HepG2 (cell line): ENCODE measurements at regions not wholly inside any gene's neighbourhood (a gene's known extent, or its start where the extent isn't known, plus 50 kb on each side); places are given as distances from the start of the nearest gene placed in this dataset.

ENCODE experiments used
- CBFB ChIP-seq: sonication (generic); formaldehyde crosslinking; IDR thresholded peaks from 2 replicates; pipeline ENCODE4 v1.4.0; 2020; ENCODE audit warnings: missing genetic modification reagents
- ESRRA ChIP-seq: sonication (generic); formaldehyde crosslinking; IDR thresholded peaks from 2 replicates; pipeline ENCODE4 v1.5.1; 2020; ENCODE audit warnings: mild to moderate bottlenecking, low read depth, missing genetic modification reagents
- GABPA ChIP-seq, 2 experiments: IDR thresholded peaks; 2 replicates each; pipeline ENCODE4 v1.6.1; 2011 to 2016; ENCODE audit warnings: low read depth in 2 of 2, low read length in 1 of 2, missing biosample characterization in 1 of 2, missing genetic modification characterization in 1 of 2
- MXI1 ChIP-seq: IDR thresholded peaks from 3 replicates; pipeline ENCODE4 v1.6.1; 2012; ENCODE audit warnings: low read depth, low read length, inconsistent platforms, borderline replicate concordance
- SIN3A ChIP-seq: IDR thresholded peaks from 2 replicates; pipeline ENCODE4 v1.6.1; 2011; ENCODE audit warnings: low read depth, mild to moderate bottlenecking, control low read depth, low read length, borderline replicate concordance
- ZKSCAN8 ChIP-seq: IDR thresholded peaks from 2 replicates; pipeline ENCODE4 v1.6.1; 2016; ENCODE audit warnings: borderline replicate concordance, missing genetic modification reagents, missing compliant biosample characterization
- ZNF10 ChIP-seq: sonication (generic); formaldehyde crosslinking; IDR thresholded peaks from 2 replicates; pipeline ENCODE4 v1.4.0; 2020; ENCODE audit warnings: mild to moderate bottlenecking, low read depth, missing genetic modification reagents, borderline replicate concordance
- TF ChIP-seq, protein P1 (sequence below), 2 experiments: IDR thresholded peaks; 2 replicates each; pipeline ENCODE4 v1.6.1; 2011 to 2012; ENCODE audit warnings: low read length in 2 of 2, borderline replicate concordance in 1 of 2, low read depth in 1 of 2, mild to moderate bottlenecking in 1 of 2, moderate library complexity in 1 of 2
- TF ChIP-seq, protein P2 (sequence below): sonication (generic); formaldehyde crosslinking; IDR thresholded peaks from 2 replicates; pipeline ENCODE4 v1.5.0; 2020; ENCODE audit warnings: mild to moderate bottlenecking, missing genetic modification reagents, moderate library complexity
- TF ChIP-seq, protein P3 (sequence below): sonication (generic); formaldehyde crosslinking; IDR thresholded peaks from 2 replicates; pipeline ENCODE4 v1.4.0; 2020; ENCODE audit warnings: missing genetic modification reagents

DNA sequence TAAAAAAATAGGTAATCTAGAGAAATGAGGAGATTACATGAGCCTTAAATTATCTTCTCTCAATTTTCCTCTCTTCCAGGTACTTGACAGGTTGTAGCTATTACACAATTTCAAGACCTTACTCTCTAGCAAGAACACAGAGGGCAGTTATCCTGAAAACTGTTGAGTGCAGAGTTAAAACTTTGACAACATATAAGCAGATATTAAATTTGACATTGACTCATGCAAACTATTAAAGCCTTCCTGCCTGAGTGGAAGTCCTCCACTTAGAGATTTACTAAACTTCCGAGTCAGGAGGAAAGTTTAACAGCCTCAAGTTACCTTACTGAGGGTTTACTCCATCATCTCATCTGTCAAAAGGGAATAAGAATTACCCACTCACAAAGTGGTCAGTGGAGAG is 73.5 kb upstream of the ARID5B start:
- no peak for TF ChIP-seq CBFB
- TF ChIP-seq, protein P1, sequence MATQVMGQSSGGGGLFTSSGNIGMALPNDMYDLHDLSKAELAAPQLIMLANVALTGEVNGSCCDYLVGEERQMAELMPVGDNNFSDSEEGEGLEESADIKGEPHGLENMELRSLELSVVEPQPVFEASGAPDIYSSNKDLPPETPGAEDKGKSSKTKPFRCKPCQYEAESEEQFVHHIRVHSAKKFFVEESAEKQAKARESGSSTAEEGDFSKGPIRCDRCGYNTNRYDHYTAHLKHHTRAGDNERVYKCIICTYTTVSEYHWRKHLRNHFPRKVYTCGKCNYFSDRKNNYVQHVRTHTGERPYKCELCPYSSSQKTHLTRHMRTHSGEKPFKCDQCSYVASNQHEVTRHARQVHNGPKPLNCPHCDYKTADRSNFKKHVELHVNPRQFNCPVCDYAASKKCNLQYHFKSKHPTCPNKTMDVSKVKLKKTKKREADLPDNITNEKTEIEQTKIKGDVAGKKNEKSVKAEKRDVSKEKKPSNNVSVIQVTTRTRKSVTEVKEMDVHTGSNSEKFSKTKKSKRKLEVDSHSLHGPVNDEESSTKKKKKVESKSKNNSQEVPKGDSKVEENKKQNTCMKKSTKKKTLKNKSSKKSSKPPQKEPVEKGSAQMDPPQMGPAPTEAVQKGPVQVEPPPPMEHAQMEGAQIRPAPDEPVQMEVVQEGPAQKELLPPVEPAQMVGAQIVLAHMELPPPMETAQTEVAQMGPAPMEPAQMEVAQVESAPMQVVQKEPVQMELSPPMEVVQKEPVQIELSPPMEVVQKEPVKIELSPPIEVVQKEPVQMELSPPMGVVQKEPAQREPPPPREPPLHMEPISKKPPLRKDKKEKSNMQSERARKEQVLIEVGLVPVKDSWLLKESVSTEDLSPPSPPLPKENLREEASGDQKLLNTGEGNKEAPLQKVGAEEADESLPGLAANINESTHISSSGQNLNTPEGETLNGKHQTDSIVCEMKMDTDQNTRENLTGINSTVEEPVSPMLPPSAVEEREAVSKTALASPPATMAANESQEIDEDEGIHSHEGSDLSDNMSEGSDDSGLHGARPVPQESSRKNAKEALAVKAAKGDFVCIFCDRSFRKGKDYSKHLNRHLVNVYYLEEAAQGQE (IDR thresholded peaks at IDR 0.05; ENCODE audit: borderline replicate concordance in 1 of 2, low read depth in 1 of 2, low read length in 2 of 2), result no peak
- TF ChIP-seq, protein P2, sequence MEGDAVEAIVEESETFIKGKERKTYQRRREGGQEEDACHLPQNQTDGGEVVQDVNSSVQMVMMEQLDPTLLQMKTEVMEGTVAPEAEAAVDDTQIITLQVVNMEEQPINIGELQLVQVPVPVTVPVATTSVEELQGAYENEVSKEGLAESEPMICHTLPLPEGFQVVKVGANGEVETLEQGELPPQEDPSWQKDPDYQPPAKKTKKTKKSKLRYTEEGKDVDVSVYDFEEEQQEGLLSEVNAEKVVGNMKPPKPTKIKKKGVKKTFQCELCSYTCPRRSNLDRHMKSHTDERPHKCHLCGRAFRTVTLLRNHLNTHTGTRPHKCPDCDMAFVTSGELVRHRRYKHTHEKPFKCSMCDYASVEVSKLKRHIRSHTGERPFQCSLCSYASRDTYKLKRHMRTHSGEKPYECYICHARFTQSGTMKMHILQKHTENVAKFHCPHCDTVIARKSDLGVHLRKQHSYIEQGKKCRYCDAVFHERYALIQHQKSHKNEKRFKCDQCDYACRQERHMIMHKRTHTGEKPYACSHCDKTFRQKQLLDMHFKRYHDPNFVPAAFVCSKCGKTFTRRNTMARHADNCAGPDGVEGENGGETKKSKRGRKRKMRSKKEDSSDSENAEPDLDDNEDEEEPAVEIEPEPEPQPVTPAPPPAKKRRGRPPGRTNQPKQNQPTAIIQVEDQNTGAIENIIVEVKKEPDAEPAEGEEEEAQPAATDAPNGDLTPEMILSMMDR (CRISPR knock-in tag), result no peak
- no peak for TF ChIP-seq ZKSCAN8 (CRISPR knock-in tag)
- no peak for TF ChIP-seq ESRRA (CRISPR knock-in tag)
- TF ChIP-seq ZNF10, result no peak
- no peak for TF ChIP-seq SIN3A
- TF ChIP-seq MXI1, result no peak
- TF ChIP-seq, protein P3, sequence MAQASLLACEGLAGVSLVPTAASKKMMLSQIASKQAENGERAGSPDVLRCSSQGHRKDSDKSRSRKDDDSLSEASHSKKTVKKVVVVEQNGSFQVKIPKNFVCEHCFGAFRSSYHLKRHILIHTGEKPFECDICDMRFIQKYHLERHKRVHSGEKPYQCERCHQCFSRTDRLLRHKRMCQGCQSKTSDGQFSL (CRISPR knock-in tag), result no peak
- TF ChIP-seq GABPA (IDR thresholded peaks at IDR 0.05; ENCODE audit: low read depth, low read length), result no peak
- TF ChIP-seq GABPA (CRISPR knock-in tag; IDR thresholded peaks at IDR 0.05; ENCODE audit: low read depth), result no peak
